ENCODE measurements at regions not wholly inside any gene's neighbourhood (a gene's known extent, or its start where the extent isn't known, plus 50 kb on each side); places are given as distances from the start of the nearest gene placed in this dataset.

- no peak for DNase-seq (ENCODE audit: low read depth)
Measured at GRCh38 chr3:65114041-65114440, 426.2 kb upstream of the ADAMTS9 start.

- no peak for DNase-seq (ENCODE audit: low read depth)
Measured at GRCh38 chr3:65112751-65113300, 425.0 kb upstream of the ADAMTS9 start.

GRCh38 chr3:65110661-65111060, 422.9 kb upstream of the ADAMTS9 start:
- no peak for DNase-seq (ENCODE audit: low read depth)

- no peak for DNase-seq (ENCODE audit: low read depth)
Measured at GRCh38 chr3:65109966-65110500, 422.2 kb upstream of the ADAMTS9 start.

- no peak for DNase-seq (ENCODE audit: low read depth)
Measured at GRCh38 chr3:65107174-65107573, 419.4 kb upstream of the ADAMTS9 start.

GRCh38 chr3:65101450-65101849, 413.6 kb upstream of the ADAMTS9 start:
- DNase-seq (ENCODE audit: low read depth) = no peak

- no peak for DNase-seq (ENCODE audit: low read depth)
Measured at GRCh38 chr3:65098400-65098799, 410.6 kb upstream of the ADAMTS9 start.

GRCh38 chr3:65096110-65096745, 408.4 kb upstream of the ADAMTS9 start:
- no peak for DNase-seq (ENCODE audit: low read depth)

- no peak for DNase-seq (ENCODE audit: low read depth)
Measured at GRCh38 chr3:65094723-65095122, 406.9 kb upstream of the ADAMTS9 start.

GRCh38 chr3:65093641-65094040, 405.8 kb upstream of the ADAMTS9 start:
- no peak for DNase-seq (ENCODE audit: low read depth)

GRCh38 chr3:65091565-65091964, 403.8 kb upstream of the ADAMTS9 start:
- no peak for DNase-seq (ENCODE audit: low read depth)

GRCh38 chr3:65083240-65083639, 395.4 kb upstream of the ADAMTS9 start:
- DNase-seq (ENCODE audit: low read depth) = no peak

- no peak for DNase-seq (ENCODE audit: low read depth)
Measured at GRCh38 chr3:65081536-65081935, 393.7 kb upstream of the ADAMTS9 start.

GRCh38 chr3:65080432-65080831, 392.6 kb upstream of the ADAMTS9 start:
- no peak for DNase-seq (ENCODE audit: low read depth)

- no peak for DNase-seq (ENCODE audit: low read depth)
Measured at GRCh38 chr3:65079560-65079959, 391.8 kb upstream of the ADAMTS9 start.

- no peak for DNase-seq (ENCODE audit: low read depth)
Measured at GRCh38 chr3:65078748-65079147, 390.9 kb upstream of the ADAMTS9 start.

GRCh38 chr3:65077124-65077523, 389.3 kb upstream of the ADAMTS9 start:
- no peak for DNase-seq (ENCODE audit: low read depth)

GRCh38 chr3:65070968-65071367, 383.2 kb upstream of the ADAMTS9 start:
- DNase-seq (ENCODE audit: low read depth) = no peak

- no peak for DNase-seq (ENCODE audit: low read depth)
Measured at GRCh38 chr3:65060904-65061303, 373.1 kb upstream of the ADAMTS9 start.

- DNase-seq (ENCODE audit: low read depth) = no peak
Measured at GRCh38 chr3:65052101-65052500, 364.3 kb upstream of the ADAMTS9 start.

GRCh38 chr3:65048151-65048550, 360.4 kb upstream of the ADAMTS9 start:
- DNase-seq (ENCODE audit: low read depth) = no peak

GRCh38 chr3:65045138-65045537, 357.3 kb upstream of the ADAMTS9 start:
- no peak for DNase-seq (ENCODE audit: low read depth)

- no peak for DNase-seq (ENCODE audit: low read depth)
Measured at GRCh38 chr3:65044401-65044800, 356.6 kb upstream of the ADAMTS9 start.

- DNase-seq (ENCODE audit: low read depth) = no peak
Measured at GRCh38 chr3:65042675-65043074, 354.9 kb upstream of the ADAMTS9 start.
